Pulmonary artery endothelial cell (primary cell): ENCODE measurements at regions not wholly inside any gene's neighbourhood (a gene's known extent, or its start where the extent isn't known, plus 50 kb on each side); places are given as distances from the start of the nearest gene placed in this dataset.

ENCODE experiments used
- DNase-seq: peaks from one replicate; pipeline ENCODE4 v3.0.0-alpha.2; 2011; ENCODE audit warnings: low read depth, low spot score

GRCh38 chr7:96638669-96639068 is 71.0 kb downstream of the SEM1 start:
- DNase-seq, result no peak

GRCh38 chr7:96637522-96637921 is 72.1 kb downstream of the SEM1 start:
- DNase-seq, result no peak

DNA sequence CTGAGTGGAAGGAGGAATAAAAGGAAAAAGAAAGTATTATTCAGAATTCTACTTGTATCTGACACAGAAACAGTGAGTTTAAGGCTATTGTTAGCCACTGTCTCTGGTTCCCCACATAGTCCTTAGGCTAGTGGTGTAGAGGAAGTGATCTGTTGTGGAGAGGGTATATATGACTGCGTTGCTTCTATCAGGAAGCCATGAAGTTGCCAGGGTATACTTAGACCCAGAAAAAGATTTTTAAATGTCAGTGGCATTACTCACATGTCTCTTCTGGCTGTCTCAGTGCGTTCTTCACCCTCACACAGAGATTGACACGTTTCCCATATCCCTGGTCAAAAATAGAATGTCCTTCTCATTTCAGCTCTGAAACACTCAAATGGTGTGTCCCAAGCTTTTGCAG is 72.7 kb downstream of the SEM1 start:
- DNase-seq, result no peak

GRCh38 chr7:96636342-96636860 is 73.2 kb downstream of the SEM1 start:
- no peak for DNase-seq

GRCh38 chr7:96629884-96630283 is 79.8 kb downstream of the SEM1 start:
- DNase-seq, result no peak

- no peak for DNase-seq
Observed at GRCh38 chr7:96624954-96625353, 84.7 kb downstream of the SEM1 start.

GRCh38 chr7:96621932-96622331 is 87.7 kb downstream of the SEM1 start:
- DNase-seq, result no peak

DNA sequence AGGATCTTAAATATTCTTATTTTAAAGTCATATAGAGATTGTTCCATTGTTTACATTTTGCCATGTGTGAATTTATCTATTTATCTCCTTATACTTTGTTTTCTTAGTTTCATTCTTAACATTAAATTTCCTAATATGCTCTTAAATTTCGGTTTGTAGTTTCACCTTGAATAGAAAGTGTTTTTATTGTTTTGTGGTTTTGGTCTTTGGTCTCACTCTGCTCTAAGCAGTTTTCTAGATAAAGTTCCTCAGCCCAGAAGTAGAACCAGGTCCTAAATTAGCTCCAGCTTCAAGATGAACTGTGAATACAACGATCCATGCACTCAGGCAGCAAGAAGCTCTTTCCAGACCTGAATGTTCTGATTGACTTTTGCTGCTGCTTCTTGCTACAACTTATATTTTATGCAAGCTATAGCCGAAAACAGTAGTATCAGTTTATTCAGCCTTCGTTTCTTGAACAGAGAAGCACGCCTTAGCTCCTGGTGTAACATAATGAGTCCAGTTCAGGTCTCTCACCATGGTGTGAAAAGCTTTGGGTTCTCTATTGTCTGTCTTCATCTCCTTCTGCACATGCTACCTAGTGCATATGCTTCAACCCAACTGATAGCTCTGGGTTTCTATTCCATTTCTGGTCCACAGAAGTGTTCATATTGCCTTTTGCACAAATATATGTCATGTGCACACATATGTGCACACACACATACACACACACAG is 95.3 kb downstream of the SEM1 start:
- DNase-seq, result no peak

DNA sequence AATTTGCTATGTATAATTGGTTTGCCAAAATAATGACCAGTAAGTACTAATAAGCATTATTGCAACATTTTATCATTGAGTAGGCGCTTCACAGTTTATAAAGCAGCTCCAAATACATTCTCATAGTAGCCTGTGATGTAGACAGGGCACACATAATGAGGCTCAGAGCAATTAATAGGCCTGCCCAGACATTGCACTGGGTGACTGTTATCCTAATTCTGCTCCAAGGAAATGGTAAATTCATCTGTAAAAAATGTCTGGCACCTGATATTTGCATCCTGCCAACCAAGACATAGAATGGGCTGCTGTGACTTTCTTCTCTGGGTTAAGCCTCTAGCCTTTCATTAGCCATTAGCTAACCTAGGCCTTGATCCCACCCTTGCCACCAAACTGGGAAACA is 97.6 kb downstream of the SEM1 start:
- no peak for DNase-seq

- DNase-seq, result no peak
Observed at GRCh38 chr7:96605045-96605716, 104.5 kb downstream of the SEM1 start.

GRCh38 chr7:96599288-96599936 is 110.2 kb downstream of the SEM1 start:
- no peak for DNase-seq

DNA sequence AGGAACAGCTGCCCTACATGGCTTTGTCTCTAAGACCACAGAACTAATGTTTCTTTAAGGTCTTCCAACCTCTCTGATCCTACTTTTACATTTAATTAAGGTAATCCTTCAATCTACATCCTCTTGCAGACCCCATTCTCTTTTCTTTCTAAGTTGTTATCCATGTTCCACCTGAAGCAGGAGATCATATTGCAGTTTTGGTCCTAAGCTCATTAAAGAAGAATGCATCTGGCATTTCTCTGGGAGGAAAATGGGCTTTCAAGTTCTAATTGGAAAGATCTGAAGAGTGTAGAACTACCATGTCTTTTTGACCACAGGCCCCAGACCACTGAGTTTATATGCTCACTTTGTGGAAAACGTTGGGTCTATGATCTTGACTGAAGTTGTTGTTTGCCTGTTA is 111.2 kb downstream of the SEM1 start:
- DNase-seq, result no peak

DNA sequence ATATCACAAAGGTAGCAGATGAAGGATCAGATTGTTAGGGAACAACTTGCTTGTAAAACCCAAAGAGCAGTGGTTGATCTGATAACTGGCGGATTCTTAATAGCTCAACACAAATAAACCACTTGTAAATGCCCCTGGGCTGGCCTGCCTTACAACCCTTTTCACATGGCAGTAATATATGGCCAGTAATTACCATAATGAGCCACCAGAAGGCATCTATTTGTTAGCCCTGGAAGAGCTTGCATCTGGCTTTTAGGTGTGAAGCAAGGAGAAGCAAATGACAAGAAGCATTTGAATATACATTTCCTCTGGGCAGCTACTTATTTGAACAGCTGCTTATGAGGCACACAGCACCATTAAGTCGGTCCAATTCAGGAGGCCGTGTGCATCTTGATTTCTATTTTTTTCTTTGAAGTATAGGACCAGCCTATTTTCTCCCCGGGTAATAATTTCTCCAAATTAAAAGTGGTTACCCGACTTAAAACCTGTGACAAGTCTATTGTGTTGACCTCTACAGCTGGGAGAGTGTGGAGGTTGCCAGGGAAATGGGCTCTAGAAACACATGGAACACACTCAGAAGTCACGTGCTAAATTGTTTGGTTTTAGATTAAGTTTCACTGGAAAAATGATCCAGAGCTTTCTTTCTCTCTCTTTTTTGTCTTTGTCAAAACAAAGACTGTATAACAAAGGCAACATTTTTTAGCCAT is 113.4 kb downstream of the SEM1 start:
- no peak for DNase-seq

- no peak for DNase-seq
Observed at GRCh38 chr7:96591900-96592676, 117.6 kb downstream of the SEM1 start.

- DNase-seq, result no peak
Observed at GRCh38 chr7:96591159-96591899, 118.3 kb downstream of the SEM1 start.

GRCh38 chr7:96589038-96589437 is 120.6 kb downstream of the SEM1 start:
- no peak for DNase-seq

DNA sequence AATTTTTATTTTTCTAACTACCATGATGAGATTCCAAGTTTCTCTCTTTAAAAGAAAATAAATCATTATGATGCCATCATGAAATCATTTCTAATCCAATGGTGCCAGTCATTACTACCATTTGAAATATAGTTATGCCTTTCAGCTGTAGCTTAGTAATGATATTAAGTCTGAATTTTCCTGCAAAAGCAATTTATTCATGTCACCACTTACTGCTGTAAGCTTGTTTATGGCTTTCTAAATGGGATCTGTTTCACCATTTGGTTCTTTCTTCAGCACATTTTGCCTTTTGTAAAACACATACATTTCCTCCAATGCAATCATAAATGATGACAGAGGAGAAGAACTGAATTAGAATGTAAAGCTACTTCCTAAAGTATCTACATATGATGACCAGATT is 130.5 kb downstream of the SEM1 start:
- no peak for DNase-seq

- DNase-seq, result no peak
Observed at GRCh38 chr7:96578606-96579005, 131.0 kb downstream of the SEM1 start.

DNA sequence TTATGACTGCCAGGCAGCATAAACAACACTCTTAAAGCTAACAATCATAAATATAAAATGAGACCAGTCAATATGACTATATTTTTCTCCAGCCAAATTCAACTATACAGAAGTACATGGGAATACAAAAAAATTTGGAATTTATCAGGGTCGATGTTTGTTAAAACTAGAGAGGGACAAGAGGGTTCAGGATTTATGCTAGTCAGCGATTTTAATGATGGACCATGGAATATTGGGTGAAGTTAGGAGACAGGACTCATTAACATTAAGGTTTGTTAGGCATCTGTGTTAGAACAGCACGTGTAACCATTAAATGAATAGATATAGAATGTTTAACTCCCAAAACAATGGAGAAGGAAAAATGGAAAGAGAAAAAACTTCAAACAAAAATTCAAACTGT is 146.2 kb downstream of the SEM1 start:
- DNase-seq, result no peak

DNA sequence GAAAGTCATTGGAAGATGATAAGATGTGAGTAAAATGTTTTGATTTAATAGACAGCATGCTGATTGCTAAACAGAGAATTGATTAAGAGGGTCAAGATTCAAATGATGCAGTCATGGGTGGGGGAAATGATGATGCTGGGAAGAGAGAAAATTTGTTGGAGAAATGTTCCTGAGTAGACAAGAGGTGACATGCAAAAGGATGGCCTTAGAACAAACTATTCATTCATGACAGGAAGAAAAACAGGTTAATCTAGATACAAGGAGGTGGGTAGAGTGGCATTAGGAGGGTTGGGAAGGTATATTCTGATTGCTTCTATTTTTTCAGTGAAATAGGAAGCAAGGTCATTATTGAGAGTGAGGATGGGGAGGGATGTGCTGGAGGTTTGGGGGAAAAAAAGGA is 146.7 kb downstream of the SEM1 start:
- no peak for DNase-seq
